HepG2 (cell line): ENCODE measurements at regions not wholly inside any gene's neighbourhood (a gene's known extent, or its start where the extent isn't known, plus 50 kb on each side); places are given as distances from the start of the nearest gene placed in this dataset.

Source experiments
- ARID3A ChIP-seq: IDR thresholded peaks from 2 replicates; pipeline ENCODE4 v1.6.1; 2012; ENCODE audit warnings: low read depth, low read length, improper control_type of control experiment
- ARNT2 ChIP-seq: sonication (generic); formaldehyde crosslinking; IDR thresholded peaks from 2 replicates; pipeline ENCODE4 v1.8.0; 2022; ENCODE audit warnings: mild to moderate bottlenecking, low read depth, missing genetic modification reagents, moderate library complexity
- ATF3 ChIP-seq: sonication (generic); formaldehyde crosslinking; IDR thresholded peaks from 2 replicates; pipeline ENCODE4 v1.4.0; 2020; ENCODE audit warnings: missing genetic modification reagents
- ATF4 ChIP-seq, 2 experiments: fragments of 450-650 bp in 1 of 2; sonication (generic) in 1 of 2; formaldehyde crosslinking; IDR thresholded peaks; 2 replicates each; pipeline versions ENCODE4 v1.5.0 to v1.8.0; 2020 to 2022; ENCODE audit warnings: mild to moderate bottlenecking in 1 of 2, missing genetic modification reagents in 1 of 2
- FOXM1 ChIP-seq: sonication (generic); formaldehyde crosslinking; IDR thresholded peaks from 2 replicates; pipeline ENCODE4 v1.5.0; 2020; ENCODE audit warnings: missing genetic modification reagents
- HMG20A ChIP-seq: IDR thresholded peaks from 2 replicates; pipeline ENCODE4 v1.6.1; 2016; ENCODE audit warnings: borderline replicate concordance
- ISL2 ChIP-seq: sonication (generic); formaldehyde crosslinking; IDR thresholded peaks from 2 replicates; pipeline ENCODE4 v1.5.0; 2020; ENCODE audit warnings: missing genetic modification reagents
- JUNB ChIP-seq: sonication (generic); formaldehyde crosslinking; IDR thresholded peaks from 2 replicates; pipeline ENCODE4 v1.8.0; 2022; ENCODE audit warnings: missing genetic modification reagents, mild to moderate bottlenecking, borderline replicate concordance
- KLF9 ChIP-seq: IDR thresholded peaks from 2 replicates; pipeline ENCODE4 v1.6.1; 2016; ENCODE audit warnings: low read depth
- RXRB ChIP-seq: IDR thresholded peaks from 2 replicates; pipeline ENCODE4 v1.6.1; 2016; ENCODE audit warnings: borderline replicate concordance, missing genetic modification reagents, missing compliant biosample characterization
- SAP130 ChIP-seq: IDR thresholded peaks from 2 replicates; pipeline ENCODE4 v1.6.1; 2016; ENCODE audit warnings: low read depth
- SMC3 ChIP-seq: IDR thresholded peaks from 2 replicates; pipeline ENCODE4 v1.6.1; 2011; ENCODE audit warnings: low read length, improper control_type of control experiment
- THAP7 ChIP-seq: sonication (generic); formaldehyde crosslinking; IDR thresholded peaks from 2 replicates; pipeline ENCODE4 v1.8.1; 2023; ENCODE audit warnings: mild to moderate bottlenecking, missing genetic modification reagents
- TOPORS ChIP-seq: sonication (generic); formaldehyde crosslinking; IDR thresholded peaks from 2 replicates; pipeline ENCODE4 v1.8.0; 2023; ENCODE audit warnings: mild to moderate bottlenecking, missing genetic modification reagents
- ZBED4 ChIP-seq: sonication (generic); formaldehyde crosslinking; IDR thresholded peaks from 2 replicates; pipeline ENCODE4 v1.4.0; 2020; ENCODE audit warnings: missing genetic modification reagents, borderline replicate concordance
- ZMYM4 ChIP-seq: sonication (generic); formaldehyde crosslinking; IDR thresholded peaks from 2 replicates; pipeline ENCODE4 v1.8.1; 2023; ENCODE audit warnings: mild to moderate bottlenecking, missing genetic modification reagents
- ZNF251 ChIP-seq: sonication (generic); formaldehyde crosslinking; IDR thresholded peaks from 2 replicates; pipeline ENCODE4 v1.9.0; 2021; ENCODE audit warnings: mild to moderate bottlenecking, missing genetic modification reagents
- ZNF33B ChIP-seq: sonication (generic); formaldehyde crosslinking; IDR thresholded peaks from 2 replicates; pipeline ENCODE4 v1.5.1; 2020; ENCODE audit warnings: mild to moderate bottlenecking, missing genetic modification reagents
- ZNF703 ChIP-seq: sonication (generic); formaldehyde crosslinking; IDR thresholded peaks from 2 replicates; pipeline ENCODE4 v1.5.1; 2020; ENCODE audit warnings: missing genetic modification reagents, mild to moderate bottlenecking, moderate library complexity, borderline replicate concordance
- ZNF788 ChIP-seq: sonication (generic); formaldehyde crosslinking; IDR thresholded peaks from 2 replicates; pipeline ENCODE4 v1.5.0; 2020; ENCODE audit warnings: mild to moderate bottlenecking, missing genetic modification reagents, borderline replicate concordance
- ZNF790 ChIP-seq: sonication (generic); formaldehyde crosslinking; IDR thresholded peaks from 2 replicates; pipeline ENCODE4 v1.8.0; 2022; ENCODE audit warnings: missing genetic modification reagents, mild to moderate bottlenecking, borderline replicate concordance

- TF ChIP-seq ARID3A (no peak), TOPORS (no peak), HMG20A (peak; percentile 51; the same call in 1 of the 2 replicates), JUNB (CRISPR knock-in tag) (peak; percentile 97), ZNF788 (no peak), SAP130 (peak; percentile 45; the same call in 1 of the 2 replicates), THAP7 (CRISPR knock-in tag) (no peak), ATF3 (CRISPR knock-in tag) (peak; percentile 91), FOXM1 (CRISPR knock-in tag) (no peak), ZNF703 (no peak), ZBED4 (CRISPR knock-in tag) (no peak; the same call in 1 of the 2 replicates), RXRB (peak; percentile 51), ISL2 (0 out of 2 replicates have a peak, but pooled peaks have one; percentile 37), ARNT2 (CRISPR knock-in tag) (no peak), ATF4 (CRISPR knock-in tag; IDR thresholded peaks at IDR 0.05) (peak in 1 of 2 experiments; percentile 58; a peak in 1 of 4 replicates), ZMYM4 (no peak), KLF9 (CRISPR knock-in tag) (no peak), SMC3 (no peak), ZNF790 (no peak), ZNF33B (no peak), ZNF251 (CRISPR knock-in tag) (no peak)
Measured at GRCh38 chr11:95364324-95365295, 133.6 kb upstream of the SESN3 start (continued).
